Nephron progenitor cell (in vitro differentiated cells): ENCODE measurements at regions not wholly inside any gene's neighbourhood (a gene's known extent, or its start where the extent isn't known, plus 50 kb on each side); places are given as distances from the start of the nearest gene placed in this dataset.

Experiments used
- DNase-seq: peaks from one replicate; pipeline ENCODE4 v3.0.0; 2021
- H3K27ac Mint-ChIP-seq: 2 replicates; pipeline ENCODE4 v1.8.0; 2021; ENCODE audit warnings: mild to moderate bottlenecking, moderate library complexity, mixed read lengths
- H3K27me3 Mint-ChIP-seq: 2 replicates; pipeline ENCODE4 v1.8.0; 2021; ENCODE audit warnings: mild to moderate bottlenecking, low read depth, mixed read lengths; ENCODE audit not compliant: poor library complexity
- H3K36me3 Mint-ChIP-seq: 2 replicates; pipeline ENCODE4 v1.8.0; 2021; ENCODE audit warnings: low read depth, mixed read lengths
- H3K4me1 Mint-ChIP-seq: 2 replicates; pipeline ENCODE4 v1.8.0; 2021; ENCODE audit warnings: mixed read lengths
- H3K4me3 Mint-ChIP-seq: 2 replicates; pipeline ENCODE4 v1.8.0; 2021; ENCODE audit warnings: mild to moderate bottlenecking, moderate library complexity, mixed read lengths
- H3K9me3 Mint-ChIP-seq: 2 replicates; pipeline ENCODE4 v1.8.0; 2021; ENCODE audit warnings: mild to moderate bottlenecking, moderate library complexity, mixed read lengths
- TF ChIP-seq, protein P1 (sequence below): fragments of 200-600 bp; sonication (generic); IDR thresholded peaks from 2 replicates; pipeline ENCODE4 v1.5.0; 2021; ENCODE audit warnings: antibody characterized with exemption

- Mint-ChIP-seq H3K4me3 (no peak overlapping the region), H3K4me1 (peaks cover 30% of the 10 kb centered on the region), H3K27ac (no peak overlapping the region), H3K27me3 (no peaks in the 10 kb centered on the region), H3K36me3 (no peaks in the 10 kb centered on the region), H3K9me3 (peaks cover 14% of the 10 kb centered on the region)
- TF ChIP-seq, protein P1, sequence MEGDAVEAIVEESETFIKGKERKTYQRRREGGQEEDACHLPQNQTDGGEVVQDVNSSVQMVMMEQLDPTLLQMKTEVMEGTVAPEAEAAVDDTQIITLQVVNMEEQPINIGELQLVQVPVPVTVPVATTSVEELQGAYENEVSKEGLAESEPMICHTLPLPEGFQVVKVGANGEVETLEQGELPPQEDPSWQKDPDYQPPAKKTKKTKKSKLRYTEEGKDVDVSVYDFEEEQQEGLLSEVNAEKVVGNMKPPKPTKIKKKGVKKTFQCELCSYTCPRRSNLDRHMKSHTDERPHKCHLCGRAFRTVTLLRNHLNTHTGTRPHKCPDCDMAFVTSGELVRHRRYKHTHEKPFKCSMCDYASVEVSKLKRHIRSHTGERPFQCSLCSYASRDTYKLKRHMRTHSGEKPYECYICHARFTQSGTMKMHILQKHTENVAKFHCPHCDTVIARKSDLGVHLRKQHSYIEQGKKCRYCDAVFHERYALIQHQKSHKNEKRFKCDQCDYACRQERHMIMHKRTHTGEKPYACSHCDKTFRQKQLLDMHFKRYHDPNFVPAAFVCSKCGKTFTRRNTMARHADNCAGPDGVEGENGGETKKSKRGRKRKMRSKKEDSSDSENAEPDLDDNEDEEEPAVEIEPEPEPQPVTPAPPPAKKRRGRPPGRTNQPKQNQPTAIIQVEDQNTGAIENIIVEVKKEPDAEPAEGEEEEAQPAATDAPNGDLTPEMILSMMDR, result no peak
- no peak for DNase-seq
Observed at GRCh38 chr1:232897949-232898465, 52.4 kb upstream of the NTPCR start.

GRCh38 chr1:232899268-232899667, 51.1 kb upstream of the NTPCR start:
- Mint-ChIP-seq H3K27ac (no peak overlapping the region), H3K9me3 (peaks cover 8% of the 10 kb centered on the region), H3K36me3 (no peaks in the 10 kb centered on the region), H3K4me3 (no peak overlapping the region), H3K4me1 (peaks cover 30% of the 10 kb centered on the region), H3K27me3 (no peaks in the 10 kb centered on the region)
- TF ChIP-seq, protein P1, result no peak
- DNase-seq, result no peak

GRCh38 chr1:232899839-232900238, 50.6 kb upstream of the NTPCR start:
- Mint-ChIP-seq H3K36me3 (no peaks in the 10 kb centered on the region), H3K4me3 (no peak overlapping the region), H3K27ac (no peak overlapping the region), H3K27me3 (no peaks in the 10 kb centered on the region), H3K4me1 (peaks cover 31% of the 10 kb centered on the region), H3K9me3 (peaks cover 5% of the 10 kb centered on the region)
- TF ChIP-seq, protein P1, result no peak
- DNase-seq, result no peak
